Activated CD8-positive, alpha-beta memory T cell treated with anti-CD3 and anti-CD28 coated beads, Interleukin-2, amount 50 U/mL, for 48 hours (primary cell): ENCODE measurements at regions not wholly inside any gene's neighbourhood (a gene's known extent, or its start where the extent isn't known, plus 50 kb on each side); places are given as distances from the start of the nearest gene placed in this dataset.

ENCODE experiments used
- DNase-seq: peaks from one replicate; pipeline ENCODE4 v3.0.0-alpha.2; 2020

GRCh38 chr2:196362973-196363549 lies 191.7 kb upstream of the STK17B start:
- no peak for DNase-seq

- no peak for DNase-seq
Observed at GRCh38 chr2:196365145-196365544, 193.8 kb upstream of the STK17B start.

GRCh38 chr2:196365923-196366322 lies 194.5 kb upstream of the STK17B start:
- no peak for DNase-seq

- DNase-seq = no peak
Observed at GRCh38 chr2:196367633-196368032, 196.3 kb upstream of the STK17B start.

- DNase-seq = no peak
Observed at GRCh38 chr2:196368546-196369225, 197.3 kb upstream of the STK17B start.

- DNase-seq = no peak
Observed at GRCh38 chr2:196369967-196370366, 198.6 kb upstream of the STK17B start.

GRCh38 chr2:196370381-196370780 lies 199.0 kb upstream of the STK17B start:
- no peak for DNase-seq

- no peak for DNase-seq
Observed at GRCh38 chr2:196372276-196372809, 201.0 kb upstream of the STK17B start.

GRCh38 chr2:196372811-196373664 lies 201.7 kb upstream of the STK17B start:
- no peak for DNase-seq

GRCh38 chr2:196376984-196377877 lies 205.9 kb upstream of the STK17B start:
- no peak for DNase-seq

- no peak for DNase-seq
Observed at GRCh38 chr2:196379600-196379999, 208.2 kb upstream of the STK17B start.

GRCh38 chr2:196380098-196380497 lies 208.7 kb upstream of the STK17B start:
- DNase-seq = no peak

- no peak for DNase-seq
Observed at GRCh38 chr2:196380575-196380974, 209.2 kb upstream of the STK17B start.

- no peak for DNase-seq
Observed at GRCh38 chr2:196381464-196381863, 210.1 kb upstream of the STK17B start.

- DNase-seq = no peak
Observed at GRCh38 chr2:196383799-196384198, 212.4 kb upstream of the STK17B start.

GRCh38 chr2:196384729-196385128 lies 213.4 kb upstream of the STK17B start:
- no peak for DNase-seq

GRCh38 chr2:196389670-196390069 lies 218.3 kb upstream of the STK17B start:
- DNase-seq = no peak

GRCh38 chr2:196390243-196391148 lies 219.1 kb upstream of the STK17B start:
- no peak for DNase-seq

- DNase-seq = no peak
Observed at GRCh38 chr2:196391149-196391479, 219.7 kb upstream of the STK17B start.

GRCh38 chr2:196399096-196399495 lies 227.7 kb upstream of the STK17B start:
- no peak for DNase-seq
